ENCODE measurements at regions not wholly inside any gene's neighbourhood (a gene's known extent, or its start where the extent isn't known, plus 50 kb on each side); places are given as distances from the start of the nearest gene placed in this dataset.
A peak's percentile ranks its signal among the peaks of the same experiment; 100 is the strongest.

DNA sequence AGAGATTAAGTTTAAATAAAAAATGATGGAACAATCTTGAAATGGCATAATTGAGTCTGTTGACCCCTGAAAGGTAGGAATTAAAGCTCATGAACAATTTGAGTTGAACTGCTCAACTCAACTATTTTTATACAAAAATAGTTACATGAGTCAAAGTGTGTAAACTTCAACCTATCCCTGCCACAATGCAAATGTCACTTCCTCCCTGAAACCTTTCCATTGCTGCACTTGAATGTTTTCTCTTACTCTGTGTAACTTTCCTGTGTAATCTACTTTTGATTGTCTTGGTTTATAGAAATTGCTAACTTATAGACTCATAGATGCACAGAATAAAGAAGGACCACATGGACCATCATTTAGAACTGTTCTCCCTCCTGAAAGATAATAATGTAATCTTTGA, 218.5 kb downstream of the GBA3 start:
- DNase-seq = no peak

DNA sequence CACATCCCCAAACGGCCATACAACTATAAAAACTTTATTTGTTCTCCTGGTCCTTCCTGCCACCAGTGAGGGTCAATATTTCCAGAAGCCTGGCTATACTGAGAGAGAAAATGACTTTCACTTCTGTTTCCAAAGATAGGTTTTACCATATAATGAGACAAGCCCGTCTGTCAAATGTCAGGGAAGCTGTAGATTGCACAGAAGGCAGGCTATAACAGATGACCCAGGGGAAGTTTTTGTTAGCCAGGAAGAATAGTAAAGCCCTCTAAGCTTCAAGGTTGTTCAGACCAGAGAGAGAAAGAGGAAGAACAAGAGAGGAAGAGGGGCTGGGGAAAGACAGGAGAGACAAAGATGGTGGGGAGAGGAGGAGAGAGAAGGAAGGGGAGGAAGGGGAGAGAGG, 217.5 kb downstream of the GBA3 start:
- no peak for DNase-seq

- DNase-seq = no peak
Measured at GRCh38 chr4:22906045-22906444, 213.3 kb downstream of the GBA3 start.

DNA sequence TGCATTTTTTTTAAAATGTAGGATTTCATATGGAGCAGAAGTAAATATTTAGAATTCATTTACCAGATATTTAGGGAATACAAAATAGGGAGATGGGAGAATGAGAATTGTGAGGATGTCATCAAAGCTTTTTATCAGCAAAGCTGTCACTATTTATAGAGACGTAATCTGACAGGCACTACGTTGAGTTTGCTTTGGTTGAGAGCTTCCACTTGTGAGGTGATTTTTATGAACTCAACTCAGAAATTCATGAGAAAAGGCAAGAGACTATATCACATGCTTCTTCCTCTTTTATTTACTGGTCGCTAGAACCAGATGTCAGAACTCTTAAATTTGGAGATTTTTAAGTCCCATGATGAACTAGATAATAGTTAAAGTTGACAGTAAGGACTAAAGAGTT, 211.2 kb downstream of the GBA3 start:
- no peak for DNase-seq

DNA sequence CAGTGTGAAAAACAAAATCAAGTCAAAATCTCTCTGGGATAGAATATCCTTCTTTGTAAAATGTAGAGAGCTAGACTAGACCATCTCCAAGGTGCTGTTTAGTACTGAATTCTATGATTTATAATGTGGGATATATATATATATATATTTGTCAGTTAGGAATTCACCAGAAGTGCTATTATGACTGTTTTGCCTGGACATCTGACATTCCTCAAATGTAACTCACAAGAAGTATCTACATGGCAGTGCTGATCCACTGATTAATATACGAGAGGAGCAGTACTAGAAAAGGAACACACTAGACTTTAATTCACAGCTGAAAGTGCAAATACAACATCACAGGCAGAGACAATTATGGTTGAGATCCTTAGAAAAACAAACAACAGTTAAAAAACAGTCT, 208.9 kb downstream of the GBA3 start:
- no peak for DNase-seq

- DNase-seq = no peak
Measured at GRCh38 chr4:22900876-22901275, 208.1 kb downstream of the GBA3 start.

GRCh38 chr4:22897520-22898108, 204.9 kb downstream of the GBA3 start:
- DNase-seq = peak; percentile 0

GRCh38 chr4:22895482-22895881, 202.7 kb downstream of the GBA3 start:
- no peak for DNase-seq

- DNase-seq = no peak
Measured at GRCh38 chr4:22884157-22884556, 191.4 kb downstream of the GBA3 start.

DNA sequence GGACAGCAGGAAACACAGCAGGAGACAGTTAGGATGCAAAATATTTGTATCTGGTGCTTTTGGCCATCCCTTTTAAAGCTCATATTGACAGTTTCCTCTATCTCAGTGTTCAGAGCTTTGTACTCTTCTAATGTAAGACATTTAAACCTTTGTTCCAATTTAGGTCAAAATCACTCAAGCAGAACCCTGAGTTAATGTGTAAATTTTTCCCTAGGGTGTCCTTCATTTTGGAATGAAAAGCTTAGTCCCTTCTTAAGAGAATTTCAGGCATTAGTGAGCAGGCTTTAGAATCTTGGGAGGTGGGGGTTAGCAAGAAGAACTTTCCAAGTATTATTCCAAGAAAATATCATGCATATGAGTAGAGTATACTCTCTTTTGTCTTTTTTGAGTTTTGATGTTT, 188.7 kb downstream of the GBA3 start:
- DNase-seq = no peak

- no peak for DNase-seq
Measured at GRCh38 chr4:22877486-22878052, 184.8 kb downstream of the GBA3 start.

DNA sequence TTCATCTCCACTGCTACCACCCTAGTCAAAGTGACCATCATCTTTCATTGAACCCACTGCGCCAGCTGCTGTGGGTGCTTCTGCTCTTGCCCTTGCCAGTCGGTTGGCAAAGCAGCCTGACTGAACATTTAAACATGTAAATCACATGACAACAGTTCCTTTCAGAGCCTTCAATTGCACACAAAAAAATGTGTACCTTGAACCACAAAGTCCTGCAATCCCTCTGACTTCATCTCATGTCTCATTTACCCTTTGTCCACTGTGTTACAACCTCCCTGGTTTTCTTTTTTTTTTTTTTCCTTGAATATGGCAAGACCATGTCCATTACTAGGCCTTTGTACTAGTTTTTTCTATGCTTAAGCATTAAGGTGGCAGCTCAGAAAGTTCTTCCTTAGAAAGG, 183.5 kb downstream of the GBA3 start:
- no peak for DNase-seq

DNA sequence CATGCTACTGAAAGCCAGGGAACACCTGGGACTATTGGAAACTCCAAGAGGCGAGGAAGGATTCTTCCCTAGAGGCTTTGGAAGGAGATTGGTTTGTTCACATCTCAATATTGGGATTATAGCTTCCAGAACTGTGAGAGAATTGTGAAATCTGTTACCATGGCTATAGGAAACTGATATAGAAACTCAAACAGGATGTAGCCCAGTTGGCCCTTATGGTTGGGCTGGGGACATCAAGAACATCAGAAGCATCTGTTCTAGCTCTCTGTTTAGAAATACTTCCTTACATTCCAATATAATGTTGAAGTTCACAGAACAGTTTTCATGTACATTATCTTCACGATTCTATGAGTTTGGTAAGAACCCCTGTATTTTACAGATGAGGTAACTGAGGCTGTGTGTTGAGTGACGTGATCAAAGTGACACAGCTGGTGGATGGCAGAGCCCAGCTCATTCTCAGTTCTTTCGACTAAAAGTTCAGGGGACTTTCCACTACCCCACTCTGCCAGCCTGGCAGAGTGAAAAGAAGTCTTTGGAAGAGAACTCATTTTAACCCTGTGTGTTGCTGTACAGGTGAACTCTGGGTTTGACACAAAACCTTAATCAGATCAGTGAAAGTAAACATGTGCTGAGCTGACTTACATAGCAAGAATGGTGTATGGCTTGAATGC, 183.0 kb downstream of the GBA3 start:
- DNase-seq = no peak

GRCh38 chr4:22874334-22874912, 181.7 kb downstream of the GBA3 start:
- DNase-seq = no peak

GRCh38 chr4:22873899-22874298, 181.2 kb downstream of the GBA3 start:
- DNase-seq = no peak

DNA sequence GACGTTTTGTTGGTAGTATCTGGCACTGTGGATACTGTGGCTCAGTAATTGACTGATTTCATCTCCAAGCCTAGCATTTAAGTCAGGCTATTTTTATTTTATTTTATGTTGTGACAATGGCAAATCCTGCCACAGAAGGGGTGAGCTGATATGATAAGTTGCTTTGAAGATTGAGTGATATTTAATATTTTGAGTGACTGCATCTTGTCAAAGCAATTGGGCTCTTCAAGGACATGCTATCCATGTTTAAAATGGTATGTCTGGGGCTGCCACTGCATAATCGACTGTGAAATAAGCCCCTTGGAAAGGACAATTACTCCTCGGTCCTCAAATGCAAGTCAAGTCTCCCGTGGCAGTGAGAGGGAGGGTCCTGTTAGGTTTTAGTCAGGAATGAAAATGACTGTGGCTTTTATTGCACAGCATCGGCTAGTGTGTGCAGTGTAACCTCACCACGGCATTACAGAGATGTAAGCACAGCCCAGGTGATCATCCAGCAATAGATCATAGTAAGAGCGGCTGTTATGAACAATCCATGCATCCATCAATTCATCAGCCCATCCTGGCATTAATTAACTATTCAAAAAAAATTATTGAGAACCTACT, 178.2 kb downstream of the GBA3 start:
- no peak for DNase-seq

GRCh38 chr4:22869235-22869634, 176.5 kb downstream of the GBA3 start:
- DNase-seq = no peak

Measured in DMS79 treated with DMSO at 0.1 percent for 48 hours (cell line).